ENCODE measurements at regions not wholly inside any gene's neighbourhood (a gene's known extent, or its start where the extent isn't known, plus 50 kb on each side); places are given as distances from the start of the nearest gene placed in this dataset.

GRCh38 chr5:130287438-130287837, 383.2 kb downstream of the CHSY3 start:
- TF ChIP-seq CTCF (IDR thresholded peaks at IDR 0.05) (no peak), POLR2A (IDR thresholded peaks at IDR 0.05) (no peak)
